MM.1S (cell line): ENCODE measurements at regions not wholly inside any gene's neighbourhood (a gene's known extent, or its start where the extent isn't known, plus 50 kb on each side); places are given as distances from the start of the nearest gene placed in this dataset.

Source experiments
- CTCF ChIP-seq: fragments of 300-600 bp; sonication (generic); IDR thresholded peaks from 2 replicates; pipeline ENCODE4 v1.5.1; 2016; ENCODE audit warnings: antibody characterized with exemption, low read length, mixed read lengths
- EZH2 ChIP-seq: fragments of 300-600 bp; sonication (generic); optimal IDR thresholded peaks from 2 replicates; pipeline ENCODE3; 2017; ENCODE audit warnings: low read depth, mild to moderate bottlenecking, antibody characterized with exemption, low read length, mixed read lengths
- EZH2phosphoT487 ChIP-seq: fragments of 300-600 bp; sonication (generic); IDR thresholded peaks from 2 replicates; pipeline ENCODE4 v1.6.1; 2018; ENCODE audit warnings: antibody characterized with exemption, low read length

GRCh38 chr5:38780316-38780715 is 65.5 kb upstream of the OSMR start:
- TF ChIP-seq CTCF: no peak
- TF ChIP-seq EZH2: no peak
- no peak for TF ChIP-seq EZH2phosphoT487
